ENCODE measurements at regions not wholly inside any gene's neighbourhood (a gene's known extent, or its start where the extent isn't known, plus 50 kb on each side); places are given as distances from the start of the nearest gene placed in this dataset.

- no peak overlapping the region for H3K4me3 ChIP-seq (ENCODE audit: low read length)
- Mint-ChIP-seq H3K9me3 (no peaks in the 10 kb centered on the region), H3K27me3 (no peaks in the 10 kb centered on the region), H3K36me3 (peaks cover 6 to 69% (median 22%) of the 10 kb centered on the region in 3 donors), H3K4me1 (peaks cover 0 to 10% (median 2%) of the 10 kb centered on the region in 3 donors), H3K4me3 (no peak overlapping the region), H3K27ac (peak overlapping the region in 5 of 8 donors; percentile 9 to 84 (median 29))
- POLR2A ChIA-PET = no interaction called here
- CTCF ChIA-PET = interaction anchor here (0.7 kb wide), 1 partner anchor 143 kb away, joined by 3 read pairs; no protein-coding TSS in a partner anchor
- peaks cover 14% of the 10 kb centered on the region for H3K36me3 ChIP-seq (ENCODE audit: insufficient read depth, low read length)
- no peaks in the 10 kb centered on the region for H3K27me3 ChIP-seq (ENCODE audit: insufficient read depth, low read length, poor library complexity, severe bottlenecking)
- no peaks in the 10 kb centered on the region for H3K4me1 ChIP-seq (ENCODE audit: insufficient read depth, low read length)
- DNase-seq = no peak
- no peak overlapping the region for H3K27ac ChIP-seq (ENCODE audit: low read depth, low read length)
- no peaks in the 10 kb centered on the region for H3K9me3 ChIP-seq (ENCODE audit: low read length)
These were observed 73.0 kb upstream of the ADAD1 start for GRCh38 chr4:122305853-122306252.

GRCh38 chr4:122309988-122310626 is 68.7 kb upstream of the ADAD1 start:
- Mint-ChIP-seq H3K9me3 (no peaks in the 10 kb centered on the region), H3K27me3 (no peaks in the 10 kb centered on the region), H3K4me1 (peaks cover 0 to 6% (median 2%) of the 10 kb centered on the region in 3 donors), H3K27ac (peak overlapping the region in 2 of 8 donors; percentile 14 to 45), H3K4me3 (no peak overlapping the region), H3K36me3 (peaks cover 6 to 73% (median 18%) of the 10 kb centered on the region in 3 donors)
- CTCF ChIA-PET = no interaction called here
- Histone ChIP-seq H3K4me3 (ENCODE audit: low read length) (no peak overlapping the region), H3K27ac (ENCODE audit: low read depth, low read length) (no peak overlapping the region), H3K27me3 (ENCODE audit: insufficient read depth, low read length, poor library complexity, severe bottlenecking) (no peaks in the 10 kb centered on the region), H3K36me3 (ENCODE audit: insufficient read depth, low read length) (peaks cover 15% of the 10 kb centered on the region), H3K4me1 (ENCODE audit: insufficient read depth, low read length) (no peaks in the 10 kb centered on the region), H3K9me3 (ENCODE audit: low read length) (no peaks in the 10 kb centered on the region)
- DNase-seq = no peak
- POLR2A ChIA-PET = no interaction called here

GRCh38 chr4:122313006-122313646 is 65.7 kb upstream of the ADAD1 start:
- Mint-ChIP-seq H3K4me3 (no peak overlapping the region), H3K9me3 (no peaks in the 10 kb centered on the region), H3K27me3 (no peaks in the 10 kb centered on the region), H3K27ac (peak overlapping the region in 1 of 8 donors; percentile 15), H3K36me3 (peaks cover 6 to 78% (median 23%) of the 10 kb centered on the region in 3 donors), H3K4me1 (peaks cover 0 to 2% (median under 1%) of the 10 kb centered on the region in 3 donors)
- CTCF ChIA-PET = interaction anchor here (1.5 kb wide), 1 partner anchor 89 kb away, joined by 3 read pairs; no protein-coding TSS in a partner anchor
- POLR2A ChIA-PET = no interaction called here
- peaks cover 19% of the 10 kb centered on the region for H3K36me3 ChIP-seq (ENCODE audit: insufficient read depth, low read length)
- H3K9me3 ChIP-seq (ENCODE audit: low read length) = no peaks in the 10 kb centered on the region
- DNase-seq = no peak
- H3K27me3 ChIP-seq (ENCODE audit: insufficient read depth, low read length, poor library complexity, severe bottlenecking) = no peaks in the 10 kb centered on the region
- no peak overlapping the region for H3K27ac ChIP-seq (ENCODE audit: low read depth, low read length)
- H3K4me3 ChIP-seq (ENCODE audit: low read length) = no peak overlapping the region
- no peaks in the 10 kb centered on the region for H3K4me1 ChIP-seq (ENCODE audit: insufficient read depth, low read length)

- H3K4me1 Mint-ChIP-seq = peaks cover 25 to 38% (median 35%) of the 10 kb centered on the region in 3 donors
- no peaks in the 10 kb centered on the region for H3K9me3 Mint-ChIP-seq
- H3K27me3 ChIP-seq (ENCODE audit: insufficient read depth, low read length, poor library complexity, severe bottlenecking) = no peaks in the 10 kb centered on the region
- DNase-seq = no peak
- H3K36me3 ChIP-seq (ENCODE audit: insufficient read depth, low read length) = peaks cover 5% of the 10 kb centered on the region
- H3K9me3 ChIP-seq (ENCODE audit: low read length) = no peaks in the 10 kb centered on the region
- H3K4me3 ChIP-seq (ENCODE audit: low read length) = no peak overlapping the region
- H3K27ac ChIP-seq (ENCODE audit: low read depth, low read length) = no peak overlapping the region
- no peak overlapping the region for H3K4me3 Mint-ChIP-seq
- no peaks in the 10 kb centered on the region for H3K27me3 Mint-ChIP-seq
- peaks cover 7 to 73% (median 23%) of the 10 kb centered on the region in 3 donors for H3K36me3 Mint-ChIP-seq
- peaks cover 7% of the 10 kb centered on the region for H3K4me1 ChIP-seq (ENCODE audit: insufficient read depth, low read length)
- ChIA-PET CTCF (no interaction called here), POLR2A (no interaction called here)
- H3K27ac Mint-ChIP-seq = peak overlapping the region in 5 of 8 donors; percentile 7 to 79 (median 21)
These were observed 51.9 kb upstream of the ADAD1 start for GRCh38 chr4:122326908-122327307.

- Mint-ChIP-seq H3K36me3 (peaks cover 12 to 62% (median 17%) of the 10 kb centered on the region in 3 donors), H3K27me3 (no peaks in the 10 kb centered on the region), H3K4me3 (no peak overlapping the region), H3K9me3 (no peaks in the 10 kb centered on the region), H3K4me1 (peaks cover 15 to 21% (median 18%) of the 10 kb centered on the region in 3 donors), H3K27ac (peak overlapping the region in 1 of 8 donors; percentile 5)
- H3K27me3 ChIP-seq (ENCODE audit: insufficient read depth, low read length, poor library complexity, severe bottlenecking) = no peaks in the 10 kb centered on the region
- no peaks in the 10 kb centered on the region for H3K4me1 ChIP-seq (ENCODE audit: insufficient read depth, low read length)
- no peak overlapping the region for H3K27ac ChIP-seq (ENCODE audit: low read depth, low read length)
- CTCF ChIA-PET = no interaction called here
- no peak overlapping the region for H3K4me3 ChIP-seq (ENCODE audit: low read length)
- peaks cover 9% of the 10 kb centered on the region for H3K36me3 ChIP-seq (ENCODE audit: insufficient read depth, low read length)
- DNase-seq = no peak
- H3K9me3 ChIP-seq (ENCODE audit: low read length) = no peaks in the 10 kb centered on the region
- POLR2A ChIA-PET = no interaction called here
These were observed 49.9 kb upstream of the ADAD1 start for GRCh38 chr4:122328893-122329292.
